Neuronal stem cell (in vitro differentiated cells): ENCODE measurements at regions not wholly inside any gene's neighbourhood (a gene's known extent, or its start where the extent isn't known, plus 50 kb on each side); places are given as distances from the start of the nearest gene placed in this dataset.
A peak's percentile ranks its signal among the peaks of the same experiment; 100 is the strongest.

Experiments
- DNase-seq: peaks from one replicate; pipeline ENCODE4 v3.0.0-alpha.2; 2013; ENCODE audit warnings: low spot score
- H2AFZ ChIP-seq: one replicate; pipeline ENCODE4 v1.6.1; 2013; ENCODE audit warnings: mild to moderate bottlenecking, low read length, inconsistent platforms
- H2AK5ac ChIP-seq: 2 replicates; pipeline ENCODE4 v1.6.1; 2013; ENCODE audit warnings: low read depth, mild to moderate bottlenecking, inconsistent platforms, low read length, moderate library complexity, mixed read lengths
- H2BK120ac ChIP-seq: 2 replicates; pipeline ENCODE4 v1.6.1; 2013; ENCODE audit warnings: low read depth, mild to moderate bottlenecking, inconsistent platforms, low read length, moderate library complexity, mixed read lengths
- H2BK12ac ChIP-seq: one replicate; pipeline ENCODE4 v1.6.1; 2013; ENCODE audit warnings: low read length, inconsistent platforms
- H2BK15ac ChIP-seq: 2 replicates; pipeline ENCODE4 v1.6.1; 2013; ENCODE audit warnings: mild to moderate bottlenecking, low read length, inconsistent platforms, mixed read lengths
- H2BK5ac ChIP-seq: one replicate; pipeline ENCODE4 v1.6.1; 2013; ENCODE audit warnings: inconsistent platforms, mild to moderate bottlenecking, low read length, moderate library complexity
- H3K14ac ChIP-seq: one replicate; pipeline ENCODE4 v1.6.1; 2013; ENCODE audit warnings: low read length, inconsistent platforms
- H3K18ac ChIP-seq: 2 replicates; pipeline ENCODE4 v1.6.1; 2013; ENCODE audit warnings: low read length, inconsistent platforms
- H3K23ac ChIP-seq: 2 replicates; pipeline ENCODE4 v1.6.1; 2013; ENCODE audit warnings: low read depth, mild to moderate bottlenecking, mixed read lengths, low read length, inconsistent platforms; ENCODE audit not compliant: poor library complexity
- H3K27ac ChIP-seq: replicated peaks from 3 replicates; pipeline ENCODE4 v1.5.1; 2013; ENCODE audit warnings: low read length, inconsistent platforms
- H3K27me3 ChIP-seq, 3 experiments: 2 replicates each; pipeline ENCODE4 v1.6.1; 2013; ENCODE audit warnings: low read length in 3 of 3, mild to moderate bottlenecking in 2 of 3, inconsistent platforms in 1 of 3, low read depth in 1 of 3, mixed read lengths in 1 of 3, moderate library complexity in 1 of 3; ENCODE audit not compliant: control insufficient read depth in 3 of 3, insufficient read depth in 3 of 3
- H3K36me3 ChIP-seq, 2 donors: replicated peaks in 1 of 2; 2 replicates each; pipeline ENCODE4 v1.6.1; 2013; ENCODE audit warnings: low read length in 2 of 2; ENCODE audit not compliant: control insufficient read depth in 2 of 2, insufficient read depth in 2 of 2
- H3K4ac ChIP-seq: 2 replicates; pipeline ENCODE4 v1.6.1; 2013; ENCODE audit warnings: inconsistent platforms, mild to moderate bottlenecking, low read length, moderate library complexity
- H3K4me1 ChIP-seq, 2 donors: 1 replicate in 1 of 2; 2 replicates in 1 of 2; pipeline ENCODE4 v1.6.1; 2013; ENCODE audit warnings: low read length in 2 of 2, low read depth in 1 of 2; ENCODE audit not compliant: control insufficient read depth in 2 of 2, insufficient read depth in 1 of 2
- H3K4me2 ChIP-seq: one replicate; pipeline ENCODE4 v1.6.1; 2013; ENCODE audit warnings: mild to moderate bottlenecking, low read length, inconsistent platforms; ENCODE audit not compliant: insufficient read depth, poor library complexity, severe bottlenecking
- H3K4me3 ChIP-seq, 2 donors: 2 replicates each; pipeline ENCODE4 v1.5.1; 2013; ENCODE audit warnings: low read length in 2 of 2, mild to moderate bottlenecking in 2 of 2, inconsistent platforms in 1 of 2, moderate library complexity in 1 of 2
- H3K79me1 ChIP-seq: one replicate; pipeline ENCODE4 v1.6.1; 2013; ENCODE audit warnings: low read depth, mild to moderate bottlenecking, inconsistent platforms, low read length, moderate library complexity
- H3K9ac ChIP-seq: one replicate; pipeline ENCODE4 v1.6.1; 2013; ENCODE audit warnings: mild to moderate bottlenecking, low read depth, low read length, inconsistent platforms; ENCODE audit not compliant: poor library complexity
- H3K9me3 ChIP-seq, 2 donors: replicated peaks in 1 of 2; 2 replicates each; pipeline versions ENCODE3 to v1.6.1; 2013; ENCODE audit warnings: low read length in 2 of 2, mild to moderate bottlenecking in 2 of 2, inconsistent platforms in 1 of 2, low read depth in 1 of 2, mixed read lengths in 1 of 2, moderate library complexity in 1 of 2; ENCODE audit not compliant: control insufficient read depth in 2 of 2, insufficient read depth in 1 of 2
- H4K8ac ChIP-seq: one replicate; pipeline ENCODE4 v1.6.1; 2013; ENCODE audit warnings: low read depth, mild to moderate bottlenecking, inconsistent platforms, low read length, moderate library complexity
- H4K91ac ChIP-seq: one replicate; pipeline ENCODE4 v1.6.1; 2013; ENCODE audit warnings: low read length, low read depth, mild to moderate bottlenecking, inconsistent platforms; ENCODE audit not compliant: poor library complexity
- WGBS, 2 donors: extraction: QIAGEN DNeasy Blood & Tissue Kit; methylation state at CpG; one replicate each; pipeline ENCODE4 v1.1.7; 2013; ENCODE audit warnings: missing lambda C conversion rate in 2 of 2, mixed read lengths in 1 of 2; ENCODE audit not compliant: insufficient read length in 2 of 2, insufficient replicate concordance in 1 of 2; ENCODE audit errors: extremely low coverage in 2 of 2; 5-methylcytosine and 5-hydroxymethylcytosine counted together

- H2BK15ac ChIP-seq = no peak overlapping the region
- H2BK12ac ChIP-seq = no peak overlapping the region
- no peak overlapping the region for H3K23ac ChIP-seq
- no peak overlapping the region for H2BK5ac ChIP-seq
- H3K27me3 ChIP-seq = peaks cover 0 to 15% (median 0%) of the 10 kb centered on the region in 3 experiments
- no CpG with 5 or more reads among the region's 14 CpGs for WGBS, 2 donors
- DNase-seq = no peak
- H3K4ac ChIP-seq = no peak overlapping the region
- no peak overlapping the region for H2BK120ac ChIP-seq
- H3K14ac ChIP-seq = no peak overlapping the region
- no peak overlapping the region for H3K27ac ChIP-seq
- H3K18ac ChIP-seq = no peak overlapping the region
- H4K8ac ChIP-seq = no peak overlapping the region
- no peak overlapping the region for H2AFZ ChIP-seq
- H2AK5ac ChIP-seq = peak overlapping the region; percentile 37
- no peaks in the 10 kb centered on the region for H3K36me3 ChIP-seq
- no peak overlapping the region for H3K4me2 ChIP-seq
- H3K4me3 ChIP-seq = no peak overlapping the region
- H3K79me1 ChIP-seq = no peaks in the 10 kb centered on the region
- H4K91ac ChIP-seq = no peak overlapping the region
- H3K4me1 ChIP-seq = peaks cover 4 to 11% of the 10 kb centered on the region in 2 donors
- no peaks in the 10 kb centered on the region for H3K9me3 ChIP-seq
- no peak overlapping the region for H3K9ac ChIP-seq
Observed at GRCh38 chr6:167398214-167399050, 73.5 kb downstream of the TTLL2 start.

- WGBS, 2 donors = no CpG with 5 or more reads among the region's 6 CpGs
- no peak overlapping the region for H3K4me2 ChIP-seq
- H2AK5ac ChIP-seq = peak overlapping the region; percentile 37
- DNase-seq = no peak
- H3K36me3 ChIP-seq = no peaks in the 10 kb centered on the region
- H3K18ac ChIP-seq = peak overlapping the region; percentile 32
- no peak overlapping the region for H4K8ac ChIP-seq
- no peak overlapping the region for H3K9ac ChIP-seq
- no peak overlapping the region for H2BK15ac ChIP-seq
- no peaks in the 10 kb centered on the region for H3K79me1 ChIP-seq
- no peak overlapping the region for H4K91ac ChIP-seq
- H3K27ac ChIP-seq = no peak overlapping the region
- peaks cover 4 to 11% of the 10 kb centered on the region in 2 donors for H3K4me1 ChIP-seq
- peaks cover 0 to 15% (median 0%) of the 10 kb centered on the region in 3 experiments for H3K27me3 ChIP-seq
- no peak overlapping the region for H2AFZ ChIP-seq
- no peak overlapping the region for H2BK12ac ChIP-seq
- no peak overlapping the region for H3K23ac ChIP-seq
- no peak overlapping the region for H3K14ac ChIP-seq
- no peak overlapping the region for H3K4me3 ChIP-seq
- H3K4ac ChIP-seq = no peak overlapping the region
- H2BK5ac ChIP-seq = no peak overlapping the region
- H2BK120ac ChIP-seq = no peak overlapping the region
- no peaks in the 10 kb centered on the region for H3K9me3 ChIP-seq
Observed at GRCh38 chr6:167399051-167399387, 74.1 kb downstream of the TTLL2 start.

GRCh38 chr6:167399599-167399998, 74.7 kb downstream of the TTLL2 start:
- WGBS, 2 donors = no CpG with 5 or more reads among the region's 17 CpGs
- Histone ChIP-seq H3K4me3 (no peak overlapping the region), H3K36me3 (no peaks in the 10 kb centered on the region), H3K23ac (no peak overlapping the region), H3K18ac (no peak overlapping the region), H3K9me3 (no peaks in the 10 kb centered on the region), H2BK15ac (no peak overlapping the region), H3K4me2 (no peak overlapping the region), H3K27ac (no peak overlapping the region), H4K8ac (no peak overlapping the region), H3K79me1 (no peaks in the 10 kb centered on the region), H3K4me1 (peaks cover 4 to 11% of the 10 kb centered on the region in 2 donors), H2AK5ac (no peak overlapping the region), H3K9ac (no peak overlapping the region), H2AFZ (no peak overlapping the region), H3K14ac (no peak overlapping the region), H2BK120ac (no peak overlapping the region), H3K4ac (no peak overlapping the region), H4K91ac (no peak overlapping the region), H2BK12ac (no peak overlapping the region), H3K27me3 (peaks cover 0 to 15% (median 0%) of the 10 kb centered on the region in 3 experiments), H2BK5ac (no peak overlapping the region)
- no peak for DNase-seq

GRCh38 chr6:167400482-167401138, 75.7 kb downstream of the TTLL2 start:
- Histone ChIP-seq H3K79me1 (no peaks in the 10 kb centered on the region), H3K4me2 (no peak overlapping the region), H3K27me3 (peaks cover 0 to 21% (median 0%) of the 10 kb centered on the region in 3 experiments), H2AFZ (no peak overlapping the region), H3K18ac (no peak overlapping the region), H3K4me3 (no peak overlapping the region), H4K91ac (no peak overlapping the region), H2BK5ac (no peak overlapping the region), H2AK5ac (no peak overlapping the region), H3K4ac (no peak overlapping the region), H3K14ac (no peak overlapping the region), H2BK120ac (no peak overlapping the region), H3K36me3 (no peaks in the 10 kb centered on the region), H3K9me3 (no peaks in the 10 kb centered on the region), H3K4me1 (peaks cover 4 to 11% of the 10 kb centered on the region in 2 donors), H3K23ac (no peak overlapping the region), H2BK15ac (no peak overlapping the region), H3K9ac (no peak overlapping the region), H3K27ac (no peak overlapping the region), H2BK12ac (no peak overlapping the region), H4K8ac (no peak overlapping the region)
- no CpG with 5 or more reads among the region's 18 CpGs for WGBS, 2 donors
- no peak for DNase-seq
